Neural cell (in vitro differentiated cells): ENCODE measurements at regions not wholly inside any gene's neighbourhood (a gene's known extent, or its start where the extent isn't known, plus 50 kb on each side); places are given as distances from the start of the nearest gene placed in this dataset.

Experiments
- H2AFZ ChIP-seq: fragments of 200-600, 300-800 bp; sonication (generic), shearing (Covaris generic); 2 replicates; pipeline ENCODE4 v1.6.0; 2014; ENCODE audit warnings: low read depth, mild to moderate bottlenecking, antibody characterized with exemption, low read length, moderate library complexity
- H3F3A ChIP-seq: fragments of 200-600 bp; shearing (Covaris generic); 2 replicates; pipeline ENCODE4 v1.6.1; 2016; ENCODE audit warnings: mild to moderate bottlenecking, moderate library complexity, mixed read lengths, antibody characterized with exemption, low read length; ENCODE audit not compliant: insufficient read depth, poor library complexity, severe bottlenecking
- H3K27ac ChIP-seq: fragments of 200-600, 300-800 bp; sonication (generic), shearing (Covaris generic); 2 replicates; pipeline ENCODE4 v1.5.1; 2014; ENCODE audit warnings: mild to moderate bottlenecking, low read length, moderate library complexity
- H3K27me3 ChIP-seq: fragments of 300-800, 200-600 bp; sonication (generic), shearing (Covaris generic); 2 replicates; pipeline ENCODE4 v1.6.0; 2014; ENCODE audit warnings: mild to moderate bottlenecking, low read depth, low read length, moderate library complexity; ENCODE audit not compliant: insufficient read depth
- H3K36me3 ChIP-seq: fragments of 300-800, 200-600 bp; sonication (generic), shearing (Covaris generic); 2 replicates; pipeline ENCODE4 v1.5.1; 2014; ENCODE audit warnings: mild to moderate bottlenecking, antibody characterized with exemption, low read length, moderate library complexity; ENCODE audit not compliant: insufficient read depth
- H3K4me2 ChIP-seq: fragments of 300-800, 200-600 bp; sonication (generic), shearing (Covaris generic); 2 replicates; pipeline ENCODE4 v1.6.0; 2014; ENCODE audit warnings: mild to moderate bottlenecking, low read length
- H3K4me3 ChIP-seq: fragments of 300-800, 200-600 bp; sonication (generic), shearing (Covaris generic); 2 replicates; pipeline ENCODE4 v1.5.1; 2014; ENCODE audit warnings: mild to moderate bottlenecking, low read length, moderate library complexity
- H3K79me2 ChIP-seq: fragments of 200-600 bp; shearing (Covaris generic); replicated peaks from 2 replicates; pipeline ENCODE4 v1.6.0; 2014; ENCODE audit warnings: mild to moderate bottlenecking, low read length, moderate library complexity; ENCODE audit not compliant: insufficient read depth
- H3K9ac ChIP-seq: fragments of 300-800, 200-600 bp; sonication (generic), shearing (Covaris generic); 2 replicates; pipeline ENCODE4 v1.6.1; 2016; ENCODE audit warnings: mild to moderate bottlenecking, low read length, mixed read lengths
- H3K9me2 ChIP-seq: fragments of 200-600 bp; shearing (Covaris generic); 2 replicates; pipeline ENCODE4 v1.6.1; 2016; ENCODE audit warnings: mild to moderate bottlenecking, low read length, mixed read lengths; ENCODE audit not compliant: insufficient read depth
- H3K9me3 ChIP-seq: fragments of 200-600, 300-800 bp; sonication (generic), shearing (Covaris generic); 2 replicates; pipeline ENCODE4 v1.6.1; 2016; ENCODE audit warnings: mild to moderate bottlenecking, mixed run types, low read length, moderate library complexity, mixed read lengths
- H4K20me1 ChIP-seq: fragments of 200-600 bp; shearing (Covaris generic); 2 replicates; pipeline ENCODE4 v1.6.1; 2016; ENCODE audit warnings: mild to moderate bottlenecking, mixed run types; ENCODE audit not compliant: insufficient read depth
- CTCF ChIP-seq: fragments of 450-650 bp; IDR thresholded peaks from 2 replicates; pipeline ENCODE4 v1.5.1; 2014; ENCODE audit warnings: antibody characterized with exemption, mild to moderate bottlenecking, moderate library complexity; ENCODE audit not compliant: poor library complexity, severe bottlenecking
- EP300 ChIP-seq: fragments of 450-650 bp; conservative IDR thresholded peaks from 2 replicates; pipeline ENCODE4 v1.6.1; 2014; ENCODE audit warnings: antibody characterized with exemption, mild to moderate bottlenecking, moderate library complexity; ENCODE audit not compliant: poor library complexity, severe bottlenecking
- EZH2 ChIP-seq: fragments of 200-600, 300-800 bp; shearing (Covaris generic), sonication (generic); IDR thresholded peaks from 2 replicates; pipeline ENCODE4 v1.6.1; 2014; ENCODE audit warnings: antibody characterized with exemption, low read length, borderline replicate concordance, mild to moderate bottlenecking; ENCODE audit not compliant: insufficient read depth, poor library complexity, severe bottlenecking
- MXI1 ChIP-seq: fragments of 450-650 bp; conservative IDR thresholded peaks from 2 replicates; pipeline ENCODE4 v1.6.1; 2014; ENCODE audit warnings: antibody characterized with exemption, mild to moderate bottlenecking; ENCODE audit not compliant: poor library complexity, severe bottlenecking
- POLR2AphosphoS5 ChIP-seq: IDR thresholded peaks from 2 replicates; pipeline ENCODE4 v1.6.1; 2012
- RAD21 ChIP-seq: fragments of 450-650 bp; conservative IDR thresholded peaks from 2 replicates; pipeline ENCODE4 v1.6.1; 2014; ENCODE audit warnings: antibody characterized with exemption, mild to moderate bottlenecking, moderate library complexity
- REST ChIP-seq: IDR thresholded peaks from 2 replicates; pipeline ENCODE4 v1.6.1; 2012; ENCODE audit warnings: borderline replicate concordance
- SMC3 ChIP-seq: fragments of 450-650 bp; conservative IDR thresholded peaks from 2 replicates; pipeline ENCODE4 v1.6.1; 2014; ENCODE audit warnings: antibody characterized with exemption, mild to moderate bottlenecking, moderate library complexity; ENCODE audit not compliant: poor library complexity
- TAF1 ChIP-seq: IDR thresholded peaks from 2 replicates; pipeline ENCODE4 v1.6.1; 2012; ENCODE audit warnings: low read depth

- Histone ChIP-seq H3K27ac (no peak overlapping the region), H4K20me1 (no peaks in the 10 kb centered on the region), H3K4me3 (no peak overlapping the region), H3K9me3 (no peaks in the 10 kb centered on the region), H3K9me2 (no peaks in the 10 kb centered on the region), H3K79me2 (no peaks in the 10 kb centered on the region), H3K36me3 (no peaks in the 10 kb centered on the region), H3K9ac (no peak overlapping the region), H2AFZ (no peak overlapping the region), H3K27me3 (no peaks in the 10 kb centered on the region), H3K4me2 (no peak overlapping the region), H3F3A (no peaks in the 10 kb centered on the region)
- TF ChIP-seq EZH2 (no peak), MXI1 (no peak), RAD21 (no peak), CTCF (no peak), POLR2AphosphoS5 (no peak), EP300 (no peak), SMC3 (no peak), TAF1 (no peak), REST (no peak)
These were observed 1558.6 kb downstream of the NCAM2 start for GRCh38 chr21:22556829-22557228.

- Histone ChIP-seq H3K4me2 (no peak overlapping the region), H4K20me1 (no peaks in the 10 kb centered on the region), H3K79me2 (no peaks in the 10 kb centered on the region), H3K27ac (no peak overlapping the region), H3K36me3 (no peaks in the 10 kb centered on the region), H3K9ac (no peak overlapping the region), H2AFZ (no peak overlapping the region), H3K4me3 (no peak overlapping the region), H3K27me3 (no peaks in the 10 kb centered on the region), H3K9me3 (no peaks in the 10 kb centered on the region), H3F3A (no peaks in the 10 kb centered on the region), H3K9me2 (no peaks in the 10 kb centered on the region)
- TF ChIP-seq TAF1 (no peak), POLR2AphosphoS5 (no peak), EP300 (no peak), EZH2 (no peak), CTCF (no peak), MXI1 (no peak), REST (no peak), RAD21 (no peak), SMC3 (no peak)
These were observed 1563.7 kb downstream of the NCAM2 start for GRCh38 chr21:22561946-22562345.
